H1 (cell line): ENCODE measurements at regions not wholly inside any gene's neighbourhood (a gene's known extent, or its start where the extent isn't known, plus 50 kb on each side); places are given as distances from the start of the nearest gene placed in this dataset.

Source experiments
- CTCF ChIP-seq, 3 experiments: IDR thresholded peaks; 1 replicate in 2 of 3; 2 replicates in 1 of 3; pipeline versions ENCODE4 v1.5.1 to v1.6.1; 2011; ENCODE audit warnings: low read length in 3 of 3, mild to moderate bottlenecking in 3 of 3, inconsistent platforms in 2 of 3, low read depth in 1 of 3, moderate library complexity in 1 of 3; ENCODE audit not compliant: insufficient read depth in 1 of 3; ENCODE audit errors: control extremely low read depth in 1 of 3
- EP300 ChIP-seq, 2 experiments: IDR thresholded peaks; 1 replicate in 1 of 2; 2 replicates in 1 of 2; pipeline ENCODE4 v1.6.1; 2011 to 2012; ENCODE audit warnings: low read depth in 2 of 2, low read length in 2 of 2, mild to moderate bottlenecking in 2 of 2, borderline replicate concordance in 1 of 2, inconsistent platforms in 1 of 2, moderate library complexity in 1 of 2
- HDAC6 ChIP-seq: IDR thresholded peaks from one replicate; pipeline ENCODE4 v1.7.1; 2012; ENCODE audit warnings: low read depth, mild to moderate bottlenecking, inconsistent platforms, low read length, moderate library complexity
- JUND ChIP-seq: IDR thresholded peaks from 2 replicates; pipeline ENCODE4 v1.6.1; 2011; ENCODE audit warnings: mild to moderate bottlenecking, improper control_type of control experiment, low read length
- PHF8 ChIP-seq: fragments of 200-600 bp; sonication (generic); conservative IDR thresholded peaks from 2 replicates; pipeline ENCODE4 v1.7.1; 2012; ENCODE audit warnings: low read depth, mild to moderate bottlenecking, inconsistent platforms, low read length, moderate library complexity
- POLR2A ChIP-seq, 2 experiments: IDR thresholded peaks; 1 replicate in 1 of 2; 2 replicates in 1 of 2; pipeline ENCODE4 v1.6.1; 2011; ENCODE audit warnings: low read depth in 2 of 2, low read length in 2 of 2, mild to moderate bottlenecking in 2 of 2; ENCODE audit errors: control extremely low read depth in 1 of 2
- POU5F1 ChIP-seq: IDR thresholded peaks from 2 replicates; pipeline ENCODE4 v1.6.1; 2011; ENCODE audit warnings: low read depth, mild to moderate bottlenecking, low read length, moderate library complexity

- TF ChIP-seq EP300 (IDR thresholded peaks at IDR 0.05; ENCODE audit: borderline replicate concordance in 1 of 2, low read depth in 2 of 2, low read length in 2 of 2) (no peak), JUND (no peak), HDAC6 (no peak), POU5F1 (no peak), CTCF (IDR thresholded peaks at IDR 0.05; ENCODE audit: control extremely low read depth in 1 of 3, insufficient read depth in 1 of 3, low read depth in 1 of 3, low read length in 3 of 3) (no peak), PHF8 (no peak), POLR2A (IDR thresholded peaks at IDR 0.05; ENCODE audit: control extremely low read depth in 1 of 2, low read depth in 2 of 2, low read length in 2 of 2) (no peak)
Measured at GRCh38 chr12:97797473-97797872, 334.9 kb downstream of the RMST start (continued).
